ENCODE measurements at regions not wholly inside any gene's neighbourhood (a gene's known extent, or its start where the extent isn't known, plus 50 kb on each side); places are given as distances from the start of the nearest gene placed in this dataset.

- no peaks in the 10 kb centered on the region for H3K9me1 ChIP-seq (replicated peaks; ENCODE audit: control insufficient read depth, extremely low read depth, insufficient read depth, low read length)
- dilution Hi-C loops (cut with MboI; ENCODE audit: extremely low pct_ligation_motif_present, low sequenced_read_pairs) (no loop called here), intact Hi-C loops (cut with micrococcal nuclease) (no loop called here)
- no peaks in the 10 kb centered on the region for H3K79me2 ChIP-seq (ENCODE audit: control insufficient read depth, insufficient read depth, low read length)
- CTCF ChIA-PET: interaction anchor here (1.0 kb wide), 1 partner anchor 12 kb away, joined by 3 read pairs; no protein-coding TSS in a partner anchor
- H3K27me3 ChIP-seq (ENCODE audit: control insufficient read depth in 2 of 2, insufficient read depth in 2 of 2, low read length in 2 of 2): peaks cover 9 to 20% of the 10 kb centered on the region in 2 experiments
- no peak overlapping the region for H3K4me2 ChIP-seq (ENCODE audit: insufficient read depth, low read length)
- no TSS peak for BruUV-seq (replicated peaks)
- no peaks in the 10 kb centered on the region for H4K20me1 ChIP-seq (replicated peaks; ENCODE audit: control insufficient read depth, extremely low read depth, insufficient read depth, low read length)
- no peak overlapping the region for H2AFZ ChIP-seq (ENCODE audit: low read depth, low read length)
- no peaks in the 10 kb centered on the region for H3K9me3 ChIP-seq (replicated peaks; ENCODE audit: control insufficient read depth, insufficient read depth, low read length)
- FAIRE-seq (no peak), DNase-seq (ENCODE audit: low read depth, low spot score) (peak; percentile 13)
- no peak overlapping the region for H3K4me3 ChIP-seq (replicated peaks in 1 of 3; ENCODE audit: insufficient read depth in 1 of 3, low read depth in 1 of 3, low read length in 3 of 3)
- H3K27ac ChIP-seq (ENCODE audit: insufficient read depth, low read depth, low read length): no peak overlapping the region
- POLR2A ChIA-PET: no interaction called here
- H3K4me1 ChIP-seq (ENCODE audit: control insufficient read depth, extremely low read depth, insufficient read depth, low read length): no peaks in the 10 kb centered on the region
- no peak overlapping the region for H3K9ac ChIP-seq (replicated peaks; ENCODE audit: extremely low read depth, insufficient read depth, low read length)
- H3K36me3 ChIP-seq (ENCODE audit: control insufficient read depth in 2 of 2, extremely low read depth in 1 of 2, insufficient read depth in 2 of 2, low read length in 2 of 2): no peaks in the 10 kb centered on the region
- TF ChIP-seq MYC (IDR thresholded peaks at IDR 0.05; ENCODE audit: low read depth, low read length): no peak
- TF ChIP-seq POLR2AphosphoS5 (IDR thresholded peaks at IDR 0.05; ENCODE audit: insufficient read depth, low read depth, low read length): no peak
- no peak for TF ChIP-seq POLR2A (IDR thresholded peaks at IDR 0.05; ENCODE audit: low read depth, low read length)
- TF ChIP-seq CTCF (IDR thresholded peaks at IDR 0.05; ENCODE audit: extremely low read depth in 1 of 2, insufficient read depth in 1 of 2, low read depth in 1 of 2, low read length in 2 of 2): no peak
- TF ChIP-seq MAX (IDR thresholded peaks at IDR 0.05; ENCODE audit: insufficient read depth, insufficient read length): no peak
- TF ChIP-seq FOS (IDR thresholded peaks at IDR 0.05; ENCODE audit: borderline replicate concordance, insufficient read depth, low read length): no peak
- TF ChIP-seq EZH2 (IDR thresholded peaks at IDR 0.05; ENCODE audit: borderline replicate concordance, low read depth, low read length, severe bottlenecking): no peak
- no peak for TF ChIP-seq JUN (IDR thresholded peaks at IDR 0.05; ENCODE audit: borderline replicate concordance, insufficient read depth, insufficient read length, low read depth)
- TF ChIP-seq GATA2 (IDR thresholded peaks at IDR 0.05; ENCODE audit: insufficient read depth, insufficient read length, low read depth, low read length): no peak
Observed at GRCh38 chr3:30984855-30985749, 90.6 kb upstream of the GADL1 start.

All from endothelial cell of umbilical vein (primary cell).